ENCODE measurements at regions not wholly inside any gene's neighbourhood (a gene's known extent, or its start where the extent isn't known, plus 50 kb on each side); places are given as distances from the start of the nearest gene placed in this dataset.

DNA sequence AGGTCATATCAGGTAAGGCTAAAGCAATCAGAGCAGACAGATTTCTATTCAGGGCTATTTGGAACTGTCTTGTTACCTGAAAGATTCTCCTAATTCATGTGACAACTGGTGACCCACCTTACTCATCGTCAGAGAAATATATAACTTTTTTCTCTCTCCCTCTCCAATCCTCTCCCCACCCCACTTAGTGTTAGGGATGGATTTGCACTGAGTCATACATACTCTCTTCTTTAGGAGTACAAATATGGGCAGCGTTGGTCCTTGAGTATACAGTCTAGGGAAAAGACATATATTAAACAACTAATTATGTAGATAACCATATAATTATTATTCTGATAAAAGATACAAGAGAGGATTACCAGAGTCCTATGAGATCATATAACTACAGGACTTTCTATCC is 246.3 kb downstream of the HHIPL2 start:
- no peak for DNase-seq (ENCODE audit: low read depth)
- H3K4me3 ChIP-seq (ENCODE audit: low read depth, low read length): no peak overlapping the region
- TF ChIP-seq, protein P1, sequence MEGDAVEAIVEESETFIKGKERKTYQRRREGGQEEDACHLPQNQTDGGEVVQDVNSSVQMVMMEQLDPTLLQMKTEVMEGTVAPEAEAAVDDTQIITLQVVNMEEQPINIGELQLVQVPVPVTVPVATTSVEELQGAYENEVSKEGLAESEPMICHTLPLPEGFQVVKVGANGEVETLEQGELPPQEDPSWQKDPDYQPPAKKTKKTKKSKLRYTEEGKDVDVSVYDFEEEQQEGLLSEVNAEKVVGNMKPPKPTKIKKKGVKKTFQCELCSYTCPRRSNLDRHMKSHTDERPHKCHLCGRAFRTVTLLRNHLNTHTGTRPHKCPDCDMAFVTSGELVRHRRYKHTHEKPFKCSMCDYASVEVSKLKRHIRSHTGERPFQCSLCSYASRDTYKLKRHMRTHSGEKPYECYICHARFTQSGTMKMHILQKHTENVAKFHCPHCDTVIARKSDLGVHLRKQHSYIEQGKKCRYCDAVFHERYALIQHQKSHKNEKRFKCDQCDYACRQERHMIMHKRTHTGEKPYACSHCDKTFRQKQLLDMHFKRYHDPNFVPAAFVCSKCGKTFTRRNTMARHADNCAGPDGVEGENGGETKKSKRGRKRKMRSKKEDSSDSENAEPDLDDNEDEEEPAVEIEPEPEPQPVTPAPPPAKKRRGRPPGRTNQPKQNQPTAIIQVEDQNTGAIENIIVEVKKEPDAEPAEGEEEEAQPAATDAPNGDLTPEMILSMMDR (IDR thresholded peaks at IDR 0.05; ENCODE audit: low read depth, low read length, missing control alignments): no peak

DNA sequence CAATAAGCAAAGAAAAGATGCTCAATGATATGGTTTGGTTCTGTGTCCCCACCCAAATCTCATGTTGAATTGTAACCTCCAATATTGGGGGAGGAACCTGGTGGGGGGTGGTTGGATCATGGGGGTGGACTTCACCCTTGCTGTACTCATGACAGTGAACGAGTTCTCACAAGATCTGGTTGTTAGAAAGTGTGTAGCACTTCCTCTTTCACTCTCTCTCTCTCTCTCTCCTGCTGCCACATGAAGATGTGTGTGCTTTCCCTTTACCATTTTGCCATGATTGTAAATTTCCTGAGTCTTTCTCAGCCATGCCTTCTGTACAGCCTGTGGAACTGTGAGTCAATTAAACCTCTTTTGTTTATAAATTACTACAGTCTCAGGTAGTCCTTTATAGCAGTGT is 248.4 kb downstream of the HHIPL2 start:
- DNase-seq (ENCODE audit: low read depth): no peak
- no peak overlapping the region for H3K4me3 ChIP-seq (ENCODE audit: low read depth, low read length)
- TF ChIP-seq, protein P1 (IDR thresholded peaks at IDR 0.05; ENCODE audit: low read depth, low read length, missing control alignments): no peak

DNA sequence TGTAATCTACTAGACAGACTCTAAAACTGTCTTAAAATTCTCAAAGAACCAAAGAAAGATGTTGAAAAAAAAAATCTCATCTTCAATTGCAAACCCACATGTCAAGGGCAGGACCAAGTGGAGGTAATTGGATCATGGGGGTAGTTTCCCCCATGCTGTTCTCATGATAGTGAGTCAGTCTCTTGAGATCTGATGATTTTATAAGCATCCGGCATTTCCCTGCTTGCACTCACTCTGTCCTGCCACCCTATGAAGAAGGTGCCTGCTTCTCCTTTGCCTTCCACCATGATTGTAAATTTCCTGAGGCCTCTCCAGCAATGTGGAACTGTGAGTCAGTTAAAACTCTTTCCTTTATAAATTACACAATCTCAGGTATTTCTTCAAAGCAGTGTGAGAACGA is 257.0 kb downstream of the HHIPL2 start:
- no peak for DNase-seq (ENCODE audit: low read depth)
- TF ChIP-seq, protein P1 (IDR thresholded peaks at IDR 0.05; ENCODE audit: low read depth, low read length, missing control alignments): no peak
- no peak overlapping the region for H3K4me3 ChIP-seq (ENCODE audit: low read depth, low read length)

DNA sequence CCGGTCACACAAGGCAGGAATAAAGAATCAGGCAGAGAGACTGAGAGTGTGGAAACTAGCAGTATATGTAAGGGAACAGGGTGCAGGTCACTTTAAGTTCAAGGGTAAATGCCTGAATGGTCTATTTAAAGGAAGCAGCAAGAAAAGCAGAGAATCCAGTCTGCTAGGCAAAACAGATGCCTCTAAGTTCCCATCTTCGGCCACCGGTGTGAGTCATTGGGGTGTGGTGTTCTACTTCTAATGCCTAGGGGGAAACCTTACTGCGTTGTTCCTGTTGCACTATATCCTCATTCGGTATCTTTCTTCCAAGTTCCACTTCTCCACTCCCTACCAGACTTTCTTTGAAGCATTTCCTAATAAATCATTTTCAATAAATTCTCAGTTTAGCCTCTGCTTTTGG is 259.9 kb downstream of the HHIPL2 start:
- TF ChIP-seq, protein P1 (IDR thresholded peaks at IDR 0.05; ENCODE audit: low read depth, low read length, missing control alignments): no peak
- no peak overlapping the region for H3K4me3 ChIP-seq (ENCODE audit: low read depth, low read length)
- no peak for DNase-seq (ENCODE audit: low read depth)

DNA sequence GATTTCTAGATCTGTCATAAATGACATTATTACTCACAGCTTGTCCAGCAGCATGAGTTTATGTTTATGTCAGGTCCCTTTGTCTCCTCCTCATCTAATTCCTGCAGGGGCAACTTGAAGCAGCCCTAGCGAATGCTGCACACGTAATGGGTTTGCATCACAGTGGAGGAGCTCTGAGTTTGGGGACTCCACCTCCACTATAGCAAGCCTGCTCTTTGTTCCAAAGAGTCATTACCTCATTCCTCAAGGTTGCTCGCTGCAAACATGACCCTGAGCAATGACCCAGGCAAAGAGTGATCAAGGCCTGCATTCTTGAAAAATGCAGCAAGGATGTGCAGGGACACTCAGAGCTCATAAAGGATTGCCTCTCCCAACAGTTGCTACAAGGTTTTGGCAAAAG is 261.9 kb downstream of the HHIPL2 start:
- no peak overlapping the region for H3K4me3 ChIP-seq (ENCODE audit: low read depth, low read length)
- DNase-seq (ENCODE audit: low read depth): no peak
- TF ChIP-seq, protein P1 (IDR thresholded peaks at IDR 0.05; ENCODE audit: low read depth, low read length, missing control alignments): no peak

DNA sequence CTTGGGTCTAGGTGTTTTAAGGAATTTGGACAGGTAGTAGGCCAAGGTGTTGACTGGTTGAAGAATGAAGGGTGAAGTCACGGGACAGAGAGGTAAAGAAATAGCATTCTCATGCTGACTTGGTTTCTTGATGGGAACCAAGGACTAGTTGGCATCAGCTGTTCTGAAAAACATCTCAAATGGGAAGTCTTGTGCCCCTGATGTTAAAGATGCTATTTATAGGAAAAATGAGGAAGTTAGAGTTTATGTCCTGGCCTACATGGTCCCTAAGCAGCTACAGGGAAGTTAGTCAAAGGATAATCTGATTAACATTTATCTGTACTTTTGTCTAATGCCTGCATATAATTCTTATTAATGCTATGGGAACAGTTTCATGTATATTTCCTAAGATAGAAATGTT is 262.4 kb downstream of the HHIPL2 start:
- no peak overlapping the region for H3K4me3 ChIP-seq (ENCODE audit: low read depth, low read length)
- TF ChIP-seq, protein P1 (IDR thresholded peaks at IDR 0.05; ENCODE audit: low read depth, low read length, missing control alignments): no peak
- DNase-seq (ENCODE audit: low read depth): no peak

DNA sequence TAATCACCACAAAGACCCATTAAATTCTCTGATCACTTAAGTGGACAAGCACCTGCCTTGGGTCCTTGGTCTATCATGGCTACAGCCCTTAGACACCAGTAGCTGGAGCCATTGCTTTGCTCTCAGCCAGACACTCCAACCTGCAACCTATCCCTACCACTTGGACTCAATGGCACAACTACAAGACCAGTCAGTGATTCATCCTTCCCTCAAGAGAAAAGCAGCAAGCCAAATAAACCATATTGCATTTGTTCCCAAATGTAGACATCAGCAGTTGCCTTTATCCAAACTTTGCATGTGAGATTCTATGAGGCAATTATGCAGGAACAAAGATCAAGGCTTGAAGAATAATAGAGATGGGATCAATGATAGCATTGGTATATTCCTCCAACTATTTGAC is 263.4 kb downstream of the HHIPL2 start:
- DNase-seq (ENCODE audit: low read depth): no peak
- H3K4me3 ChIP-seq (ENCODE audit: low read depth, low read length): no peak overlapping the region
- TF ChIP-seq, protein P1 (IDR thresholded peaks at IDR 0.05; ENCODE audit: low read depth, low read length, missing control alignments): no peak

Data from GM12864 (cell line).